ENCODE measurements at regions not wholly inside any gene's neighbourhood (a gene's known extent, or its start where the extent isn't known, plus 50 kb on each side); places are given as distances from the start of the nearest gene placed in this dataset.
A peak's percentile ranks its signal among the peaks of the same experiment; 100 is the strongest.

DNA sequence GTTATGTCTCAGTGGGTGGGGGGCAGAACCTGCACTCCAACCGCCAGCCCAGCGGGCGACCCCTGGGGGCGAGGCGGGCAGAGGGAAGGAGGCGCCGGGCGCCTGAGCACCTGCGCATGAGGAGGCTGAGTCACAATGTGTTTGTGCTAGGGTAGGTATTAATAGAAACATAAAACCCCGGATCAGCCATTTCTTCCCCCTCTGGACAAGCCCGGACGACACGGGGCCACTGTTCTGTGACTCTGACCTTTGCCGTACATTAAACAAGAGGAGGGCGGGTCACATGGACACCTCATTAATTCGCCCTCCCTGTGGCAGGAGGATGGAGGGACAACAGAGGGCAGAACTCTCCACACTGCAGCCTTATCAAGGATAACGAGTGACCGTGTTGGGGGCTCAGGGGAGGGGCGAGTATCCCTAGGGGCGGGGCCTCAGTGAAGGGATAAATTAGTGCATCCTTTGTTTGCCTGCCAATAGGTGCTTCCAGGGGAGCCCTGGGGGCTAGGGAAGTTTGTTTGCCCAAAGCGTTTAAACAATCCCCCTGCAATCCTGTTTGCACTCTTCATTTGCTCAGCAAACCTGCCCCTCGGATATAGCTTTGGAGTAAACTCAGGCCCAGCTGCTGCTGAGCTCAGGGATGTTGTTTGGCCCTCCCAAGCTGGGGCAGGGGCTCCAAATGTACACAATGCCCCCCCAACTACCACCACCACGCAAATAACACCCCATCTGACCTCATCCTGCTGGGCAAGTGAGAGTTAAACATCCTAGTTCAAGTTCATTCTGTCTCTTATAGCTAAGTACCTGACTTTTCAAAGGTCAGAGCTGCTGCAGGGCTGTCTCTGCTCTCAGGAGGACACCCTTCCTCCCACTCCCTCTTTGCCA, 171.2 kb upstream of the GLI2 start (continued):
- 0 out of 2 replicates have a peak, but pooled peaks have one; percentile 20 for TF ChIP-seq HNRNPL (IDR thresholded peaks at IDR 0.05; ENCODE audit: low read depth, low read length)
- TF ChIP-seq SOX13 (IDR thresholded peaks at IDR 0.05): peak; percentile 77
- peak in 1 of 2 experiments; percentile 94; a peak in 2 of 4 replicates for TF ChIP-seq SOX13 (CRISPR knock-in tag; conservative IDR thresholded peaks at IDR 0.05 in 1 of 2, IDR thresholded peaks at IDR 0.05 in 1 of 2)
- peak; percentile 97 for TF ChIP-seq TBX2 (CRISPR knock-in tag; IDR thresholded peaks at IDR 0.05; ENCODE audit: borderline replicate concordance)
- 0 out of 2 replicates have a peak, but pooled peaks have one; percentile 33 for TF ChIP-seq ZNF256 (CRISPR knock-in tag; conservative IDR thresholded peaks at IDR 0.05)
- TF ChIP-seq POLR2G (IDR thresholded peaks at IDR 0.05; ENCODE audit: low read depth, low read length): no peak
- TF ChIP-seq, protein P1, sequence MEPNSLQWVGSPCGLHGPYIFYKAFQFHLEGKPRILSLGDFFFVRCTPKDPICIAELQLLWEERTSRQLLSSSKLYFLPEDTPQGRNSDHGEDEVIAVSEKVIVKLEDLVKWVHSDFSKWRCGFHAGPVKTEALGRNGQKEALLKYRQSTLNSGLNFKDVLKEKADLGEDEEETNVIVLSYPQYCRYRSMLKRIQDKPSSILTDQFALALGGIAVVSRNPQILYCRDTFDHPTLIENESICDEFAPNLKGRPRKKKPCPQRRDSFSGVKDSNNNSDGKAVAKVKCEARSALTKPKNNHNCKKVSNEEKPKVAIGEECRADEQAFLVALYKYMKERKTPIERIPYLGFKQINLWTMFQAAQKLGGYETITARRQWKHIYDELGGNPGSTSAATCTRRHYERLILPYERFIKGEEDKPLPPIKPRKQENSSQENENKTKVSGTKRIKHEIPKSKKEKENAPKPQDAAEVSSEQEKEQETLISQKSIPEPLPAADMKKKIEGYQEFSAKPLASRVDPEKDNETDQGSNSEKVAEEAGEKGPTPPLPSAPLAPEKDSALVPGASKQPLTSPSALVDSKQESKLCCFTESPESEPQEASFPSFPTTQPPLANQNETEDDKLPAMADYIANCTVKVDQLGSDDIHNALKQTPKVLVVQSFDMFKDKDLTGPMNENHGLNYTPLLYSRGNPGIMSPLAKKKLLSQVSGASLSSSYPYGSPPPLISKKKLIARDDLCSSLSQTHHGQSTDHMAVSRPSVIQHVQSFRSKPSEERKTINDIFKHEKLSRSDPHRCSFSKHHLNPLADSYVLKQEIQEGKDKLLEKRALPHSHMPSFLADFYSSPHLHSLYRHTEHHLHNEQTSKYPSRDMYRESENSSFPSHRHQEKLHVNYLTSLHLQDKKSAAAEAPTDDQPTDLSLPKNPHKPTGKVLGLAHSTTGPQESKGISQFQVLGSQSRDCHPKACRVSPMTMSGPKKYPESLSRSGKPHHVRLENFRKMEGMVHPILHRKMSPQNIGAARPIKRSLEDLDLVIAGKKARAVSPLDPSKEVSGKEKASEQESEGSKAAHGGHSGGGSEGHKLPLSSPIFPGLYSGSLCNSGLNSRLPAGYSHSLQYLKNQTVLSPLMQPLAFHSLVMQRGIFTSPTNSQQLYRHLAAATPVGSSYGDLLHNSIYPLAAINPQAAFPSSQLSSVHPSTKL (CRISPR knock-in tag; IDR thresholded peaks at IDR 0.05): peak; percentile 74
- TF ChIP-seq ZNF746 (CRISPR knock-in tag; IDR thresholded peaks at IDR 0.05): peak; percentile 97
- peak; percentile 95 for TF ChIP-seq TBL1XR1 (IDR thresholded peaks at IDR 0.05; ENCODE audit: borderline replicate concordance, low read length, partially characterized antibody)
- TF ChIP-seq ZEB1 (IDR thresholded peaks at IDR 0.05; ENCODE audit: insufficient replicate concordance, low read depth): peak; percentile 55
- peak; percentile 63 for TF ChIP-seq ZNF263 (CRISPR knock-in tag; IDR thresholded peaks at IDR 0.05)
- no peak for TF ChIP-seq ZNF883 (CRISPR knock-in tag; IDR thresholded peaks at IDR 0.05; ENCODE audit: not compliant biosample characterization)
- TF ChIP-seq, protein P2, sequence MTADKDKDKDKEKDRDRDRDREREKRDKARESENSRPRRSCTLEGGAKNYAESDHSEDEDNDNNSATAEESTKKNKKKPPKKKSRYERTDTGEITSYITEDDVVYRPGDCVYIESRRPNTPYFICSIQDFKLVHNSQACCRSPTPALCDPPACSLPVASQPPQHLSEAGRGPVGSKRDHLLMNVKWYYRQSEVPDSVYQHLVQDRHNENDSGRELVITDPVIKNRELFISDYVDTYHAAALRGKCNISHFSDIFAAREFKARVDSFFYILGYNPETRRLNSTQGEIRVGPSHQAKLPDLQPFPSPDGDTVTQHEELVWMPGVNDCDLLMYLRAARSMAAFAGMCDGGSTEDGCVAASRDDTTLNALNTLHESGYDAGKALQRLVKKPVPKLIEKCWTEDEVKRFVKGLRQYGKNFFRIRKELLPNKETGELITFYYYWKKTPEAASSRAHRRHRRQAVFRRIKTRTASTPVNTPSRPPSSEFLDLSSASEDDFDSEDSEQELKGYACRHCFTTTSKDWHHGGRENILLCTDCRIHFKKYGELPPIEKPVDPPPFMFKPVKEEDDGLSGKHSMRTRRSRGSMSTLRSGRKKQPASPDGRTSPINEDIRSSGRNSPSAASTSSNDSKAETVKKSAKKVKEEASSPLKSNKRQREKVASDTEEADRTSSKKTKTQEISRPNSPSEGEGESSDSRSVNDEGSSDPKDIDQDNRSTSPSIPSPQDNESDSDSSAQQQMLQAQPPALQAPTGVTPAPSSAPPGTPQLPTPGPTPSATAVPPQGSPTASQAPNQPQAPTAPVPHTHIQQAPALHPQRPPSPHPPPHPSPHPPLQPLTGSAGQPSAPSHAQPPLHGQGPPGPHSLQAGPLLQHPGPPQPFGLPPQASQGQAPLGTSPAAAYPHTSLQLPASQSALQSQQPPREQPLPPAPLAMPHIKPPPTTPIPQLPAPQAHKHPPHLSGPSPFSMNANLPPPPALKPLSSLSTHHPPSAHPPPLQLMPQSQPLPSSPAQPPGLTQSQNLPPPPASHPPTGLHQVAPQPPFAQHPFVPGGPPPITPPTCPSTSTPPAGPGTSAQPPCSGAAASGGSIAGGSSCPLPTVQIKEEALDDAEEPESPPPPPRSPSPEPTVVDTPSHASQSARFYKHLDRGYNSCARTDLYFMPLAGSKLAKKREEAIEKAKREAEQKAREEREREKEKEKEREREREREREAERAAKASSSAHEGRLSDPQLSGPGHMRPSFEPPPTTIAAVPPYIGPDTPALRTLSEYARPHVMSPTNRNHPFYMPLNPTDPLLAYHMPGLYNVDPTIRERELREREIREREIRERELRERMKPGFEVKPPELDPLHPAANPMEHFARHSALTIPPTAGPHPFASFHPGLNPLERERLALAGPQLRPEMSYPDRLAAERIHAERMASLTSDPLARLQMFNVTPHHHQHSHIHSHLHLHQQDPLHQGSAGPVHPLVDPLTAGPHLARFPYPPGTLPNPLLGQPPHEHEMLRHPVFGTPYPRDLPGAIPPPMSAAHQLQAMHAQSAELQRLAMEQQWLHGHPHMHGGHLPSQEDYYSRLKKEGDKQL (CRISPR knock-in tag; IDR thresholded peaks at IDR 0.05; ENCODE audit: low read depth): peak; percentile 98
- peak; percentile 65; the same call in 1 of the 2 replicates for TF ChIP-seq SOX5 (CRISPR knock-in tag; IDR thresholded peaks at IDR 0.05; ENCODE audit: borderline replicate concordance)
- TF ChIP-seq ZNF772 (CRISPR knock-in tag; IDR thresholded peaks at IDR 0.05): 0 out of 2 replicates have a peak, but pooled peaks have one; percentile 51
- TF ChIP-seq HMG20A (CRISPR knock-in tag; IDR thresholded peaks at IDR 0.05; ENCODE audit: borderline replicate concordance): peak; percentile 83
- peak; percentile 98 for TF ChIP-seq FOXP4 (CRISPR knock-in tag; IDR thresholded peaks at IDR 0.05)
- TF ChIP-seq ZNF614 (CRISPR knock-in tag; IDR thresholded peaks at IDR 0.05; ENCODE audit: borderline replicate concordance): no peak
